ENCODE measurements at regions not wholly inside any gene's neighbourhood (a gene's known extent, or its start where the extent isn't known, plus 50 kb on each side); places are given as distances from the start of the nearest gene placed in this dataset.
A peak's percentile ranks its signal among the peaks of the same experiment; 100 is the strongest.

DNA sequence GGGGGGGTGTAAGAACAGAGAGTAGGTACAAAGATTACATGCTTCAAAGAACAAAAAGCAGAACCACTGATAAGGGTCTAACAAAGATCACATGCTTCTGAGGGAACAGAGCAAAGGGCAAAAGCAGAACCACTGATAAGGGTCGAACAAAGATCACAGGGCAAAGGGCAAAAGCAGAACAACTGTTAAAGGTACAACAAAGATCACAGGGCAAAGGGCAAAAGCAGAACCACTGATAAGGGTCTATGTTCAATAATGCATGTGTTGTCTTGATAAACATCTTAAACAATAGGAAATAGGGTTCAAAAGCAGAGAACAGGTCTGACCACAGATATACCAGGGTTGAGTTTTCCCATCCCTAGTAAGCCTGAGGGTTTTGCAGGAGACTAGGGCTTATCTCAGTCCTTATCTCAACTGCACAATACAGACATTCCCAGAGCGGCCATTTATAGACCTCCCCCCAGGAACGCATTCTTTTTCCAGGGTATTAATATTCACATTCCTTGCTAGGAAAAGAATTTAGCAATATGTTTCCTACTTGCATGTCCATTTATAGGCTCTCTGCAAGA is 81.9 kb upstream of the PGR start:
- no peak for DNase-seq (ENCODE audit: low spot score)

DNA sequence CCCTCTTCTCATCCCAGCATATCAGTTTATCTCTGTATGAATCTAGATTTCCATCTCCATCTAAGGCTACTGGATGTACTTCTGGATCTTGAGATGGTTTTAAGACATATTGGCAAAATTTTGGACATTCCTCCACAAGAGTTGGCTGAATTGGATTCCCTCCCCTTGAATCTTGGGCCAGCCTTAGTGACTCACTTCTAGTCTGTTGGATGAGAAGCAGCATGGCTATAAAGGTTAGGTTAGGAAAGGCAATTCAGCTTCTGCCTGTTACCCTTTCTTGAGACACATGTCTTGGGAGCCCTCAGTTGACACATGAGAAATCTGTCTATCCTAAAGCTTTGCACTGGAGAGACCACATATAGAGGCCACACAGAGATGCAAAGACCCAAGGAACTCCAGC is 73.0 kb upstream of the PGR start:
- DNase-seq (ENCODE audit: low spot score), result no peak

DNA sequence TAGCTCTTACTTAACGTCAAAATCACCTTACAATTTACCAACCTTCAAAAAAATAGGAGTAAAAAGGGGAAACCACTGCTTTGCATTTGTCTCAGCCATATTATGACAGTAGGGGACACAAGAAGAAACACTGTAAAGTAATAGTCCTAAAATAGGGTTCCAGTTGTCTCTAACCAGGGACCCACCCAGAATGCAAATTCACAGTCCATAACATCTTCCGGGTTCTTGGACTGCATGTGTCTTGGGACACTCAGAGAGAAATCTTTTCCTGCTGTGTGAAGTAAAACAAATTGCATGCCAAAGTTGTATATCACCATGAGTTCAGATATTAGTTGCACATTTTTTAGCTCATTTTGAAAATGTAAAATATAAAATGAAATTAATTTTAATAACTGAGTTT is 69.8 kb upstream of the PGR start:
- DNase-seq (ENCODE audit: low spot score), result no peak

DNA sequence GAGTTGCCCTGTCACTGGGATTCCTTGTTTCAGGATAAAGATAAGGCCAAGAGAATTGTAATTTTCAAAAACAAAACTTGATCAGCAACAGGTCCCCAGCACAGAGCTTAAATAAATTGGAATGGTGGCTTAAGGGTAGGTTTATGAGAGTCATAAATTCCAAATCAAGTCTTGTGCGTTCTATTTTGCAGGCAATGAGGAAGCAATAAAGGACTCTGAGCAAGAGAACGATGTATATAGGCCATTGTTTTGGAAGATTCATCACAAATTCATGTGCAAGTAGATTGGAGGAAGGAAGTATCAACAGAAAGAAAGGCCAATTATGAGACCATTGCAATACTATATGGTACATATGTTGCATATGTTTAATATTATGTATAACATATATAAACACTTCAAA is 65.7 kb upstream of the PGR start:
- no peak for DNase-seq (ENCODE audit: low spot score)

DNA sequence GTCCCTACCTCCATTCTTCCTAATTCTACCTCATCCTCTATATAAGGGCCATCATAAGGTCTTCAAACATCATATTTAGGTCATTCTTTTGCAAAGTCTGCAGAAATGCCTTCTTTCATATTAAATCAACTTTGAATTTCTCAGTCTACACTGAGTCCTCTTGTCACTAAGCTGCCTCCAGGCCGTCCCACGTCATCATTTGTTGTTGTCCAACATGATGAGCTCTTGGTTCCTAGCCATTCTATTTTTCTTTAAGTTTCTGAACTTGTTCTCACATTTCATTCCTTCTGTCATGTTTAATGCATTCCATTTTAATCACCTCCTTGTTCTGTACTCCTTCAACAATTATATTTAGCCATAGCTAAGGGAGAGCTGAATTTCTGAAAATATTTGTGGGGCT is 59.2 kb upstream of the PGR start:
- no peak for DNase-seq (ENCODE audit: low spot score)

DNA sequence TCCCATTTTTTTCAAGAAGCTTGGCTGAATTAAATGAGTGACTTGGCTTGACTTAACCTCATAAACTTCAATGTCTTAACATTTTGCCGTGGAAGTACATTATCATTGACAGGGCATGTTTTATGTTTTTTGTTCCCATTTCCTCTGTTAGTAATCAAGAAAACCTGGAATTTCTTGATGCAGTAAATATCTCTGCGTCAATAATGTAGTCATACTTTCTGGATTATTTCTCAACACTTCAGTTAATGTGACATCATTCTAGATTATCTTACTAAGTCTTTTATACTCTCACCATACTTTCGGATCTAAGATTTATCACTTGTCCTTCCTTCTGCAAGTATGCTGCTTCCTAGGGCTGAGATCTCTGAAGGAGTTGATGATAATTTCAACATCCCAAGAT is 58.6 kb upstream of the PGR start:
- DNase-seq (ENCODE audit: low spot score), result no peak

DNA sequence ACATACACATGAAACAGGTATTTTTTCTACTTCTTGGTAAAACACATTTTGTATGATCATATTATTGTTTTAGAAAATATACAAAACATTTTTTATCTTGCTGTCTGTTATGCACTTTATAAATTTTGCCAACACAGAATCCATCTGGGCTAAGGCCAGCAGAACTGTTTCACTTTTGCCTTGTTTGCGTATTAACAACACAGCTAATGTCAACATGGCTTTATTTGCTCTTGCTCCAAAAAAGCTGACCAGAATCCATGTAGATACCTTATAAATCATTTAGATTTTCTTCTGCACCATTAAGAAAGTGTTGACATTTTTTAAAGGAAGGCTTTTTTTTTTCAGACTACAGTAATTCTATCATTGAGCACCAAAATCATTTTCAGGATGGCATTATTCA is 58.1 kb upstream of the PGR start:
- DNase-seq (ENCODE audit: low spot score), result no peak

DNA sequence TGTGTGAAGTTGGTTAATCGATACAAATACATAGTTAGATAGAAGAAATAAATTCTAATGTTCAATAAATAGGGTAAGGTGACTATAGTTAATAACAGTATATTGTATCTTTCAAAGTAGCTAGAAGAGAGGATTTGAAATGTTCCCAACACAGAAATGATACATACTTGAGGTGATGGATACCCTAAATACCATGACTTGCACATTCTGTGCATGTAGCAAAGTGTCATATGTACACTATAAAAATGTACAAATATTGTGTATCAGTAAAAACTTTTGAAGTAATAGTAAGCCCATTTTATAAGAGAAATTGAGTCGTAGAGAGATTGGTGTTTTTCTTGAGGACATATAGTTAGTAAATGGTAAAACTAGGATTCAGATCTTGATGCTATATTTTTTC is 56.4 kb upstream of the PGR start:
- no peak for DNase-seq (ENCODE audit: low spot score)

DNA sequence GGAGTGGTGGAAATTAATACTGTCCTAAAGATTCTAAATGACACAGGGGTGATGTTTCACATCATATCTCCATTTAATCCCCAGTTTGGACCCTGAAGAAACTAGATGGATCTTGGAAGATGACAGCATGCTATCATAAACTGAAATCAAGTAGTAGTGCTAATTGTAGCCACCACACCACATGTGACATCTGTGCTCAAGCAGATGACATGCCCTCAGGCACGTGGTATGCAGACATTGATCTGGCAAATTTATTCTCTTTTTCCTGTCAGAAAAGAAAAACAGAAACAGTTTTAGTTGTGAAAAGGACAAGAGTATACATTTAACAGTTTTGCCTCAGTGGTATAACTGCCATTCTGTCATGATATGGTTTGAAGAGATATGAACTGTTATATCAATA is 52.9 kb upstream of the PGR start:
- DNase-seq (ENCODE audit: low spot score), result no peak

DNA sequence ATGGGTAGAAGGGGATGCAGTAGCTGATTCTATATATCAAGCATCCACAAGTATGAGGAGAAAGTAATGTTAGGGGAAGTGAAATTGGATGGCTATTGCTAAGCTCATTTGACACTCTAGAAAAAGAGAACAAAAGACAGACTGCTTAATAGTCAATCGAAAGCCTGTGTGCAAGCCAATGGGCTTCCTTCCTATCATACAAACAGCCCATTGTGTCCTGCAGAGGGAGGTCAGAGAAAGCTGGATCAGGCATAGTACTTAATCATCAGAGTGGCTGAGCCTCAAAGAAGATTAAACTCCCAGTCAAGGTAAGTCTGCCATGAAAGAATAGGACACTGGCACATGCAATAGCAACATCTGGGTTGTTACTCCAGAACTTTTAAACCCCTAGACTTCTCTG is 50.9 kb upstream of the PGR start:
- DNase-seq (ENCODE audit: low spot score), result peak; percentile 37
